ENCODE measurements at regions not wholly inside any gene's neighbourhood (a gene's known extent, or its start where the extent isn't known, plus 50 kb on each side); places are given as distances from the start of the nearest gene placed in this dataset.

DNA sequence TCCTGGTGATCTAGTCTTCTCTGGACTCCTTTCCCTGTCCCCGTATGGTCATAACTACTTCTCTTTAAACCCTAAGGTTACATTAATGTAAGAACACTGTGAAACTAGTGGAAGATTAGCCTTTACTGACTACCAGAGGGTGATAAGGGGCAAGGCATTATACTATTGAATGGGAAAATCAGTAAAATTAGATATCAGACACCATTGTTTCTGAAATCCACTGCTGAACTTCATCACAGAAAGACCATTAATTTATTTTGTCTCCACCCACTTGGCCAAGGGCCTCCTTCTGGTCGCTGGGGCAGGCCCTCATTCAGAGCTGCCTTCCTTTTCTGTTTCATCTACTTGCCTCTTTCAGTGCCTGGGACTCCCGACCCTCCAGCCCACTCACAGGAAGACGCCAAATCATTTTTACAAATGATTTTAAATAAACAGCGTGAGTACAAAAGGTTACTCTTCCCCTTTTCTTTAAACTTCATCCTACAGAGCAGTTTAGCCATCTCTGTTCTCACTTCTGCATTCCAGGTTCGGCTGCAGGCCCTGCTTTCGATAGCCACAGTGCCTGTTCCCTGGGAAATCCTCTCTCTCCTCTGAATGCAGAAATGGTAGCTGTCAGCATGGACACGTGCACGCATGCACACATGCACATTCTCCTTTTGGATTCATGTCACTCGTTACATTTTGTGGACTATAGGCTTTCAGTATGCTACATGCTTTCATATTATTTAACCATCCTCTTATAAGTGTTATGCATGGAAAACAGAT is 70.3 kb upstream of the DOCK10 start:
- CTCF ChIA-PET = no interaction called here
- no peak for DNase-seq
- no peak overlapping the region for H3K27ac Mint-ChIP-seq
- no peak overlapping the region for H3K4me3 Mint-ChIP-seq
- peaks cover 2% of the 10 kb centered on the region for H3K36me3 Mint-ChIP-seq
- H3K9me3 Mint-ChIP-seq = no peaks in the 10 kb centered on the region
- peaks cover 13% of the 10 kb centered on the region for H3K4me1 Mint-ChIP-seq
- no peaks in the 10 kb centered on the region for H3K27me3 Mint-ChIP-seq

GRCh38 chr2:225108805-225109204 is 66.5 kb upstream of the DOCK10 start:
- H3K27ac Mint-ChIP-seq = no peak overlapping the region
- no peaks in the 10 kb centered on the region for H3K4me1 Mint-ChIP-seq
- H3K9me3 Mint-ChIP-seq = no peaks in the 10 kb centered on the region
- no peaks in the 10 kb centered on the region for H3K36me3 Mint-ChIP-seq
- CTCF ChIA-PET = interaction anchor here (1.1 kb wide), 1 partner anchor 66 kb away, joined by 3 read pairs; no protein-coding TSS in a partner anchor
- H3K27me3 Mint-ChIP-seq = no peaks in the 10 kb centered on the region
- DNase-seq = no peak
- H3K4me3 Mint-ChIP-seq = no peak overlapping the region

GRCh38 chr2:225104971-225105370 is 62.7 kb upstream of the DOCK10 start:
- Mint-ChIP-seq H3K4me3 (no peak overlapping the region), H3K9me3 (no peaks in the 10 kb centered on the region), H3K4me1 (no peaks in the 10 kb centered on the region), H3K27me3 (no peaks in the 10 kb centered on the region), H3K27ac (no peak overlapping the region), H3K36me3 (no peaks in the 10 kb centered on the region)
- DNase-seq = no peak
- CTCF ChIA-PET = no interaction called here

GRCh38 chr2:225104321-225104720 is 62.1 kb upstream of the DOCK10 start:
- H3K36me3 Mint-ChIP-seq = no peaks in the 10 kb centered on the region
- H3K27me3 Mint-ChIP-seq = no peaks in the 10 kb centered on the region
- DNase-seq = no peak
- no peak overlapping the region for H3K4me3 Mint-ChIP-seq
- CTCF ChIA-PET = interaction anchor here (0.8 kb wide), 1 partner anchor 10 kb away, joined by 3 read pairs; no protein-coding TSS in a partner anchor
- no peak overlapping the region for H3K27ac Mint-ChIP-seq
- H3K4me1 Mint-ChIP-seq = no peaks in the 10 kb centered on the region
- H3K9me3 Mint-ChIP-seq = no peaks in the 10 kb centered on the region

GRCh38 chr2:225103737-225104141 is 61.5 kb upstream of the DOCK10 start:
- no peak for DNase-seq
- Mint-ChIP-seq H3K27me3 (no peaks in the 10 kb centered on the region), H3K36me3 (no peaks in the 10 kb centered on the region), H3K27ac (no peak overlapping the region), H3K9me3 (no peaks in the 10 kb centered on the region), H3K4me3 (no peak overlapping the region), H3K4me1 (no peaks in the 10 kb centered on the region)
- CTCF ChIA-PET = interaction anchor here (0.8 kb wide), 1 partner anchor 11 kb away, joined by 3 read pairs; no protein-coding TSS in a partner anchor

- no peak for DNase-seq
- Mint-ChIP-seq H3K27me3 (no peaks in the 10 kb centered on the region), H3K27ac (no peak overlapping the region), H3K9me3 (no peaks in the 10 kb centered on the region), H3K4me3 (no peak overlapping the region), H3K36me3 (no peaks in the 10 kb centered on the region), H3K4me1 (no peaks in the 10 kb centered on the region)
- CTCF ChIA-PET = no interaction called here
These were observed 58.6 kb upstream of the DOCK10 start for GRCh38 chr2:225100856-225101294.

- H3K36me3 Mint-ChIP-seq = no peaks in the 10 kb centered on the region
- H3K27me3 Mint-ChIP-seq = no peaks in the 10 kb centered on the region
- H3K27ac Mint-ChIP-seq = no peak overlapping the region
- H3K4me1 Mint-ChIP-seq = no peaks in the 10 kb centered on the region
- no peak overlapping the region for H3K4me3 Mint-ChIP-seq
- H3K9me3 Mint-ChIP-seq = no peaks in the 10 kb centered on the region
- DNase-seq = no peak
- CTCF ChIA-PET = no interaction called here
These were observed 58.0 kb upstream of the DOCK10 start for GRCh38 chr2:225100269-225100668.

GRCh38 chr2:225097035-225097434 is 54.8 kb upstream of the DOCK10 start:
- H3K27ac Mint-ChIP-seq = no peak overlapping the region
- H3K4me3 Mint-ChIP-seq = no peak overlapping the region
- no peaks in the 10 kb centered on the region for H3K4me1 Mint-ChIP-seq
- no peaks in the 10 kb centered on the region for H3K27me3 Mint-ChIP-seq
- H3K36me3 Mint-ChIP-seq = no peaks in the 10 kb centered on the region
- DNase-seq = no peak
- peaks cover 1% of the 10 kb centered on the region for H3K9me3 Mint-ChIP-seq
- CTCF ChIA-PET = interaction anchor here (0.7 kb wide), 1 partner anchor 25 kb away, joined by 3 read pairs; no protein-coding TSS in a partner anchor

All from activated naive CD4-positive, alpha-beta T cell treated with anti-CD3 and anti-CD28 coated beads, Interleukin-2, amount 10 ng/mL, durations not matched to agents 7 days and 5 days (primary cell).